WERI-Rb-1 (cell line): ENCODE measurements at regions not wholly inside any gene's neighbourhood (a gene's known extent, or its start where the extent isn't known, plus 50 kb on each side); places are given as distances from the start of the nearest gene placed in this dataset.

Experiments used
- DNase-seq: peaks from one replicate; pipeline ENCODE4 v3.0.0-alpha.2; 2020
- H3K27ac ChIP-seq: fragments of 250-450 bp; sonication (Bioruptor Pico); 2 replicates; pipeline ENCODE4 v1.5.1; 2020; ENCODE audit warnings: mild to moderate bottlenecking, moderate library complexity
- H3K27me3 ChIP-seq: fragments of 250-450 bp; sonication (Bioruptor Pico); 2 replicates; pipeline ENCODE4 v1.5.1; 2021; ENCODE audit warnings: mild to moderate bottlenecking, low read depth, moderate library complexity; ENCODE audit not compliant: insufficient read depth, severe bottlenecking
- H3K36me3 ChIP-seq: fragments of 250-450 bp; sonication (Bioruptor Pico); 2 replicates; pipeline ENCODE4 v1.5.1; 2020; ENCODE audit warnings: mild to moderate bottlenecking, moderate library complexity
- H3K4me3 ChIP-seq: 2 replicates; pipeline ENCODE4 v1.5.1; 2011; ENCODE audit warnings: low read depth, mild to moderate bottlenecking, control low read depth, low read length
- H3K9me3 ChIP-seq: fragments of 250-450 bp; sonication (Bioruptor Pico); 2 replicates; pipeline ENCODE4 v1.5.1; 2021; ENCODE audit warnings: mild to moderate bottlenecking, moderate library complexity; ENCODE audit not compliant: severe bottlenecking
- TF ChIP-seq, protein P1 (sequence below): IDR thresholded peaks from 2 replicates; pipeline ENCODE4 v1.5.1; 2011; ENCODE audit warnings: low read depth, mild to moderate bottlenecking, control low read depth, inconsistent platforms, low read length

DNA sequence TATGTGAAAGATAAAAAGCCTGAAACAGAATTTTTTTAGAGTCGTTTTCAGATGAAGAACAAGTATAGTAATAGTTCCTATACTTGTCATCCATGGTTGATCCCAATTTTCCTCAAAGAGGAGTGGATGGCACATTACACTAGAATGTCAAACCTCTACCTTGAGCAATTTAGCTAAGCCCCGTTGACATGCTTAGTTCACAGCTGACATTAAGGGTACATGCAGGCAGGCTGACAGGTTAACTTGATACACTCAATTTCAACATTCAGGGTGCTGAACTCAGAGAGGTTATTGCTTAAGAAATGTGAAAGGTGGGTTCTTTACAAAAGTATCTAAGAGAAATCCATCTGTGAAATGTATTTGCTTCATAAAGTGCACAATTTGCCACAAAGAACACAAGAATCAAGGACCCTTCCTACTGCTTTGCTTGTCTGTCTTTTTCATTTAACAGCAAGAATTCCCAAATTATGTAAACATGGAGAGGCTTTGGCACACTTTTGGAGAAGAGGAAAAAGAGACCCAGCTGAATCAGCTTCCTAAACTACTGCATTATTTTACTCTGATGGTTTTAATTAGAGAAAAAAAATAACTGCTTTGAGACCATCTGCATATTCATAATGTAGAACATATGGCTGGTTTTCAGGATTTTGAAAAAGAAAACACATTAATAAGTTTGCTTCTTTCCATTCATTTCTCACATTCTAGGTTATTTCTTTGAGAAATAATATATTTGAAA is 122.5 kb upstream of the DDIT4L start:
- Histone ChIP-seq H3K4me3 (no peak overlapping the region), H3K36me3 (no peaks in the 10 kb centered on the region), H3K27ac (no peak overlapping the region), H3K27me3 (no peaks in the 10 kb centered on the region), H3K9me3 (no peaks in the 10 kb centered on the region)
- no peak for DNase-seq
- TF ChIP-seq, protein P1, sequence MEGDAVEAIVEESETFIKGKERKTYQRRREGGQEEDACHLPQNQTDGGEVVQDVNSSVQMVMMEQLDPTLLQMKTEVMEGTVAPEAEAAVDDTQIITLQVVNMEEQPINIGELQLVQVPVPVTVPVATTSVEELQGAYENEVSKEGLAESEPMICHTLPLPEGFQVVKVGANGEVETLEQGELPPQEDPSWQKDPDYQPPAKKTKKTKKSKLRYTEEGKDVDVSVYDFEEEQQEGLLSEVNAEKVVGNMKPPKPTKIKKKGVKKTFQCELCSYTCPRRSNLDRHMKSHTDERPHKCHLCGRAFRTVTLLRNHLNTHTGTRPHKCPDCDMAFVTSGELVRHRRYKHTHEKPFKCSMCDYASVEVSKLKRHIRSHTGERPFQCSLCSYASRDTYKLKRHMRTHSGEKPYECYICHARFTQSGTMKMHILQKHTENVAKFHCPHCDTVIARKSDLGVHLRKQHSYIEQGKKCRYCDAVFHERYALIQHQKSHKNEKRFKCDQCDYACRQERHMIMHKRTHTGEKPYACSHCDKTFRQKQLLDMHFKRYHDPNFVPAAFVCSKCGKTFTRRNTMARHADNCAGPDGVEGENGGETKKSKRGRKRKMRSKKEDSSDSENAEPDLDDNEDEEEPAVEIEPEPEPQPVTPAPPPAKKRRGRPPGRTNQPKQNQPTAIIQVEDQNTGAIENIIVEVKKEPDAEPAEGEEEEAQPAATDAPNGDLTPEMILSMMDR, result no peak

- H3K9me3 ChIP-seq, result no peaks in the 10 kb centered on the region
- TF ChIP-seq, protein P1, result peak; percentile 43
- DNase-seq, result peak; percentile 26
- no peak overlapping the region for H3K27ac ChIP-seq
- H3K27me3 ChIP-seq, result no peaks in the 10 kb centered on the region
- H3K36me3 ChIP-seq, result no peaks in the 10 kb centered on the region
- H3K4me3 ChIP-seq, result no peak overlapping the region
Observed at GRCh38 chr4:100311181-100311580, 120.9 kb upstream of the DDIT4L start.

DNA sequence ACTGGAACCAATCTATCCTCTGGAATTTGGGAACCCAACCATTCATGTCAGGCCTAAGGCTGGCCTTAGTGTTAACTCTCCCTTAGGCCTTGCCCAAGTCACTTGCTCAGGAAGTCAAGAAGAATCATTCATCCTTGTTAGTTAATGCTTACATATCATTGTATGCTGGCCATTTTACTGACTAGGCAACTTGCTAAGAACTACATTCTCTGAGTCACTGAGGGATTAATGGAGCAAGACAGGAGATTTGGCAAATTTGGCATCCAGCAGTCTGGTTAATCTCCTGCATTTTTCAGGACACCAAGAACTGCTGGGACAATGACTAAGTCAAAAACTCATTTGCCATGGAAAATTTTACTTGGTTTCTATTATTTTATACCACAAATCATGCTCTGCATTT is 115.8 kb upstream of the DDIT4L start:
- no peaks in the 10 kb centered on the region for H3K36me3 ChIP-seq
- no peak overlapping the region for H3K4me3 ChIP-seq
- H3K27ac ChIP-seq, result no peak overlapping the region
- DNase-seq, result no peak
- no peaks in the 10 kb centered on the region for H3K9me3 ChIP-seq
- H3K27me3 ChIP-seq, result no peaks in the 10 kb centered on the region
- TF ChIP-seq, protein P1, result no peak

DNA sequence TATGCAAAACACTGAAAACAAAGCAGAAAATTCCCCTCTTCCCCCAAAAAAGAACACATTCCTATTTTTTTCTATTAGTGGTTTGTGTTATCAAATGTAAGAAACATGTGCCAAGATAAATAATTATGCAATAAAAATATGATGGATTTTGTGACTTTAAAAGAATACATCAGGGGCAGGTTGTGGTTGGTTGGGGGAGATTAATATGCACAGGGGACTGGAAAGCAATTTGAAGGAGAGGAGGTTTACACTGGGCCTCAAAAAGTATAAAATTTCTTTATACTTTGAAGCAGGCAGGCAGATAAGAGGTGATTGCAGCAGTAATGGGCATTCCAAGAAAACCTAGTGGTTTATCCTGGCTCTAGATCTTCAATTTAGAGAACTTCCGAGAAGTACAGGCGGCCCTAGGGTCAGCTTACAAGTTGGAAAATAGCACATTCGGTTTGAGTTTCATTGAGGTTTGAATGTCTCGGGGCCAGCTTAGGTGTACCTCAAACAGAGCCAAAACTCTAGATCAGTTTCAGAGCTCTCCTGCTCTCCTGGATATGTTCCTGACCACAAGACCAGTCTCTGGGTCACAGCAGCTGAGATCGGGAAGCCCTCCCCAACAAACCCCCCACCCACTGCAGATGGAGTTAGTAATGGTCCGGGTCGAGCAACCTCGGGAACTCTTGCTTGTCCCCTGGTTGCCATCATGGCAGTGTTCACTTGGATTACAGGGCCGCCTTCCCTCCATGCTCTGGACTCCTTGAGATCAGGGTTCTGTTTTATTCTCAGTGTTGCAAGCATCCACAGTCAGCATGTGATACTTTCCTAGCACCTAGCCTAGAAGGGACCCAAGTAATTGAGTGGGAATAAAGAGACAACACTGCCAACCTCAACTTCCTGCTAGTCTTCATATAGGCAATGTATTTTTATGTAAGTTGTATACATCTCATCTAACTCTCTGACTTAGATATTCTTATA is 112.1 kb upstream of the DDIT4L start:
- Histone ChIP-seq H3K27ac (no peak overlapping the region), H3K27me3 (no peaks in the 10 kb centered on the region), H3K9me3 (no peaks in the 10 kb centered on the region), H3K36me3 (no peaks in the 10 kb centered on the region), H3K4me3 (no peak overlapping the region)
- TF ChIP-seq, protein P1, result no peak
- DNase-seq, result no peak

GRCh38 chr4:100299046-100299840 is 109.0 kb upstream of the DDIT4L start:
- no peak for DNase-seq
- Histone ChIP-seq H3K36me3 (no peaks in the 10 kb centered on the region), H3K4me3 (no peak overlapping the region), H3K9me3 (no peaks in the 10 kb centered on the region), H3K27me3 (no peaks in the 10 kb centered on the region), H3K27ac (no peak overlapping the region)
- TF ChIP-seq, protein P1, result no peak
